K562 (cell line): ENCODE measurements at regions not wholly inside any gene's neighbourhood (a gene's known extent, or its start where the extent isn't known, plus 50 kb on each side); places are given as distances from the start of the nearest gene placed in this dataset.

ENCODE experiments used
- ARID1B ChIP-seq: fragments of 450-650 bp; IDR thresholded peaks from 2 replicates; pipeline ENCODE4 v1.6.1; 2016; ENCODE audit warnings: antibody characterized with exemption, mild to moderate bottlenecking, inconsistent platforms
- ATF2 ChIP-seq: sonication (generic); formaldehyde crosslinking; IDR thresholded peaks from 2 replicates; pipeline ENCODE4 v1.8.1; 2022; ENCODE audit warnings: missing genetic modification reagents
- BACH1 ChIP-seq: fragments of 200-800 bp; sonication (Bioruptor generic); IDR thresholded peaks from 2 replicates; pipeline ENCODE4 v1.6.1; 2016; ENCODE audit warnings: missing genetic modification characterization, missing compliant biosample characterization
- CREM ChIP-seq: IDR thresholded peaks from 2 replicates; pipeline ENCODE4 v1.6.1; 2014; ENCODE audit warnings: antibody characterized with exemption, low read depth
- CTCFL ChIP-seq: IDR thresholded peaks from 2 replicates; pipeline ENCODE4 v1.6.1; 2011; ENCODE audit warnings: borderline replicate concordance, low read depth, mild to moderate bottlenecking, moderate library complexity, low read length; ENCODE audit not compliant: insufficient read depth, poor library complexity, severe bottlenecking
- FOXA1 ChIP-seq: fragments of 450-650 bp; IDR thresholded peaks from 2 replicates; pipeline ENCODE4 v1.6.1; 2016; ENCODE audit warnings: mild to moderate bottlenecking, borderline replicate concordance
- FOXK2 ChIP-seq, 2 experiments: fragments of 450-650 bp; IDR thresholded peaks in 1 of 2; conservative IDR thresholded peaks in 1 of 2; 2 replicates each; pipeline ENCODE4 v1.6.1; 2016; ENCODE audit warnings: low read depth in 2 of 2, mild to moderate bottlenecking in 1 of 2
- HDAC2 ChIP-seq: fragments of 450-650 bp; IDR thresholded peaks from 2 replicates; pipeline ENCODE4 v1.6.1; 2016; ENCODE audit warnings: mild to moderate bottlenecking
- HNRNPK ChIP-seq: fragments of 200-400 bp; formaldehyde crosslinking; IDR thresholded peaks from one replicate; pipeline ENCODE4 v1.6.1; 2018; ENCODE audit warnings: mild to moderate bottlenecking, low read depth, low read length; ENCODE audit not compliant: poor library complexity, severe bottlenecking
- MEIS2 ChIP-seq: fragments of 450-650 bp; IDR thresholded peaks from 2 replicates; pipeline ENCODE4 v1.6.1; 2014; ENCODE audit warnings: mild to moderate bottlenecking; ENCODE audit not compliant: partially characterized antibody
- PHF20 ChIP-seq: fragments of 450-650 bp; IDR thresholded peaks from 2 replicates; pipeline ENCODE4 v1.6.1; 2018; ENCODE audit not compliant: partially characterized antibody
- SREBF1 ChIP-seq: fragments of 150-350 bp; IDR thresholded peaks from 2 replicates; pipeline ENCODE4 v1.6.1; 2014; ENCODE audit warnings: antibody characterized with exemption, low read depth, low read length, borderline replicate concordance
- SRSF9 ChIP-seq: fragments of 200-400 bp; formaldehyde crosslinking; IDR thresholded peaks from 2 replicates; pipeline ENCODE4 v1.6.1; 2017; ENCODE audit warnings: low read depth, low read length, borderline replicate concordance
- U2AF1 ChIP-seq: fragments of 200-400 bp; formaldehyde crosslinking; optimal IDR thresholded peaks from 2 replicates; pipeline ENCODE3; 2017; ENCODE audit warnings: mild to moderate bottlenecking, low read depth, low read length, moderate library complexity
- XRCC4 ChIP-seq: IDR thresholded peaks from one replicate; pipeline ENCODE4 v1.6.1; 2011; ENCODE audit not compliant: insufficient read depth, insufficient read length; ENCODE audit errors: extremely low read depth
- ZNF143 ChIP-seq: sonication (generic); formaldehyde crosslinking; IDR thresholded peaks from 2 replicates; pipeline ENCODE4 v1.9.0; 2022; ENCODE audit warnings: mild to moderate bottlenecking, missing genetic modification reagents
- ZNF589 ChIP-seq: fragments of 200-800 bp; sonication (Bioruptor generic); IDR thresholded peaks from 2 replicates; pipeline ENCODE4 v1.6.1; 2016; ENCODE audit warnings: low read depth, missing genetic modification characterization, missing compliant biosample characterization
- TF ChIP-seq, protein P1 (sequence below): IDR thresholded peaks from 3 replicates; pipeline ENCODE4 v1.6.1; 2011; ENCODE audit warnings: borderline replicate concordance, mild to moderate bottlenecking; ENCODE audit not compliant: insufficient read length, insufficient read depth
- TF ChIP-seq, protein P2 (sequence below): fragments of 450-650 bp; IDR thresholded peaks from 2 replicates; pipeline ENCODE4 v1.6.1; 2017; ENCODE audit warnings: antibody characterized with exemption
- TF ChIP-seq, protein P3 (sequence below): sonication (generic); formaldehyde crosslinking; IDR thresholded peaks from 2 replicates; pipeline ENCODE4 v1.8.0; 2022; ENCODE audit warnings: mild to moderate bottlenecking, missing genetic modification reagents

DNA sequence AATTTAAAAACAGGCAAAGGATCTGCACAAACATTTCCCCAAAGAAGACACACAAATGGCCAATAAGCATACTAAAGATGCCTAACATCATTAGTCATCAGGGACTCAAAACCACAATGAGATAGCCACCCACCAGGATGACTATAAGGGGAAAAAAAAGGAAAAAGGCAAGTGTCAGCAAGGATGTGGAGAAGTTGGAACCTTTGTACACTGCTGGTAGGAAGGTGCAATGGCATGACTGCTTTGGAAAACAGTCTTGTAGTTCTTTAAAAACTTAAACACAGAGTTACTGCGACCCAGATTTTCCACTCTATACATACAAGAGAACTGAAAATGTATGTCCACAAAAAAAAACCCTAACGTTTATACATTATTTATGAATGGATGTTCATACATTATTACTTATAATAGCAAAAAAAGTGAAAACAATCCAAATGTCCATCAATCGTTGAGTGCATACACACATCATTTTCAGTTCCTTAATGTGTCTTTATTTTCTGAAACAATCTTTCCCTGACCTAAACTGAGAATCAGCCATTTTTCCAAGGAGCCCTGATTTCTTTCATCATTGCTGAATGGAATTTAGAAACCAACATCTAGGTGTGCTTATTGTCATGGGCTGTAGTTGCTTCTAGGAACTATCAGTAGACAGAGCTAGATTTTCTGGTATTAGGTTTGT, 64.7 kb upstream of the TLK1 start (continued):
- no peak for TF ChIP-seq SREBF1
- TF ChIP-seq FOXK2 (conservative IDR thresholded peaks at IDR 0.05 in 1 of 2, IDR thresholded peaks at IDR 0.05 in 1 of 2; ENCODE audit: low read depth in 2 of 2), result peak; percentile 28 to 63; a peak in 1 of 4 replicates
- TF ChIP-seq ATF2 (CRISPR knock-in tag), result no peak
- TF ChIP-seq MEIS2, result peak; percentile 41
- no peak for TF ChIP-seq SRSF9
- no peak for TF ChIP-seq HDAC2
- TF ChIP-seq, protein P1, sequence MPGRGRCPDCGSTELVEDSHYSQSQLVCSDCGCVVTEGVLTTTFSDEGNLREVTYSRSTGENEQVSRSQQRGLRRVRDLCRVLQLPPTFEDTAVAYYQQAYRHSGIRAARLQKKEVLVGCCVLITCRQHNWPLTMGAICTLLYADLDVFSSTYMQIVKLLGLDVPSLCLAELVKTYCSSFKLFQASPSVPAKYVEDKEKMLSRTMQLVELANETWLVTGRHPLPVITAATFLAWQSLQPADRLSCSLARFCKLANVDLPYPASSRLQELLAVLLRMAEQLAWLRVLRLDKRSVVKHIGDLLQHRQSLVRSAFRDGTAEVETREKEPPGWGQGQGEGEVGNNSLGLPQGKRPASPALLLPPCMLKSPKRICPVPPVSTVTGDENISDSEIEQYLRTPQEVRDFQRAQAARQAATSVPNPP, result no peak
- TF ChIP-seq BACH1 (tag), result peak; percentile 45; the same call in 1 of the 2 replicates
- no peak for TF ChIP-seq PHF20
- TF ChIP-seq CTCFL, result no peak
- TF ChIP-seq XRCC4, result no peak
- TF ChIP-seq, protein P2, sequence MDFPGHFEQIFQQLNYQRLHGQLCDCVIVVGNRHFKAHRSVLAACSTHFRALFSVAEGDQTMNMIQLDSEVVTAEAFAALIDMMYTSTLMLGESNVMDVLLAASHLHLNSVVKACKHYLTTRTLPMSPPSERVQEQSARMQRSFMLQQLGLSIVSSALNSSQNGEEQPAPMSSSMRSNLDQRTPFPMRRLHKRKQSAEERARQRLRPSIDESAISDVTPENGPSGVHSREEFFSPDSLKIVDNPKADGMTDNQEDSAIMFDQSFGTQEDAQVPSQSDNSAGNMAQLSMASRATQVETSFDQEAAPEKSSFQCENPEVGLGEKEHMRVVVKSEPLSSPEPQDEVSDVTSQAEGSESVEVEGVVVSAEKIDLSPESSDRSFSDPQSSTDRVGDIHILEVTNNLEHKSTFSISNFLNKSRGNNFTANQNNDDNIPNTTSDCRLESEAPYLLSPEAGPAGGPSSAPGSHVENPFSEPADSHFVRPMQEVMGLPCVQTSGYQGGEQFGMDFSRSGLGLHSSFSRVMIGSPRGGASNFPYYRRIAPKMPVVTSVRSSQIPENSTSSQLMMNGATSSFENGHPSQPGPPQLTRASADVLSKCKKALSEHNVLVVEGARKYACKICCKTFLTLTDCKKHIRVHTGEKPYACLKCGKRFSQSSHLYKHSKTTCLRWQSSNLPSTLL, result no peak
- no peak for TF ChIP-seq ZNF143 (CRISPR knock-in tag)
- peak; percentile 93 for TF ChIP-seq ARID1B
- TF ChIP-seq ZNF589 (CRISPR knock-in tag), result 0 out of 2 replicates have a peak, but pooled peaks have one; percentile 25
- TF ChIP-seq FOXA1, result no peak
- TF ChIP-seq, protein P3, sequence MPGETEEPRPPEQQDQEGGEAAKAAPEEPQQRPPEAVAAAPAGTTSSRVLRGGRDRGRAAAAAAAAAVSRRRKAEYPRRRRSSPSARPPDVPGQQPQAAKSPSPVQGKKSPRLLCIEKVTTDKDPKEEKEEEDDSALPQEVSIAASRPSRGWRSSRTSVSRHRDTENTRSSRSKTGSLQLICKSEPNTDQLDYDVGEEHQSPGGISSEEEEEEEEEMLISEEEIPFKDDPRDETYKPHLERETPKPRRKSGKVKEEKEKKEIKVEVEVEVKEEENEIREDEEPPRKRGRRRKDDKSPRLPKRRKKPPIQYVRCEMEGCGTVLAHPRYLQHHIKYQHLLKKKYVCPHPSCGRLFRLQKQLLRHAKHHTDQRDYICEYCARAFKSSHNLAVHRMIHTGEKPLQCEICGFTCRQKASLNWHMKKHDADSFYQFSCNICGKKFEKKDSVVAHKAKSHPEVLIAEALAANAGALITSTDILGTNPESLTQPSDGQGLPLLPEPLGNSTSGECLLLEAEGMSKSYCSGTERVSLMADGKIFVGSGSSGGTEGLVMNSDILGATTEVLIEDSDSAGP (CRISPR knock-in tag), result no peak
- TF ChIP-seq U2AF1, result no peak
- peak; percentile 63 for TF ChIP-seq CREM
- no peak for TF ChIP-seq HNRNPK
